Fibroblast of lung (primary cell): ENCODE measurements at regions not wholly inside any gene's neighbourhood (a gene's known extent, or its start where the extent isn't known, plus 50 kb on each side); places are given as distances from the start of the nearest gene placed in this dataset.

Experiments used
- CTCF ChIP-seq, 2 donors: IDR thresholded peaks in 1 of 2; conservative IDR thresholded peaks in 1 of 2; 1 replicate in 1 of 2; 2 replicates in 1 of 2; pipeline ENCODE4 v1.5.1; 2011 to 2012; ENCODE audit warnings: low read length in 2 of 2, control low read depth in 1 of 2, inconsistent platforms in 1 of 2, low read depth in 1 of 2, mild to moderate bottlenecking in 1 of 2
- EZH2 ChIP-seq: IDR thresholded peaks from 2 replicates; pipeline ENCODE4 v1.5.1; 2012; ENCODE audit warnings: low read length, control low read depth, mild to moderate bottlenecking; ENCODE audit errors: missing control alignments

DNA sequence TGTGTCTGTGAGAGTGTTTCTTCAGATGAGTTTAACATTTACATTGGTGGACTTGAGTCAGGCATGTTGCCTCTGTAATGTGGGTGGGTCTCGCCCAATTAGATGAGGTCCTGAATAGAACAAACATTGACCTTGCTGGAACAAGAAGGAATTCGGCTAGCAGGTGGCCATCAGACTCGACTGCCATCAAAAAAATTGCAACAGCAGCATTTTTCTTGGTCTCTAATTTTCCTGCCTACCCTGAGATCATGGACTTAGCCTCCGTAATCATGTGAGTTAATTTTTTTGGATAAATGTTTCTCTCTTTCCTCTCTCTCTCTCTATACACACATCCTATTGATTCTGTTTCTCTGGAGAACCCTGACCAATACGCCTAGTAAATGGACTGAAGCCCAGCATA is 83.8 kb upstream of the ST6GAL2 start:
- no peak for TF ChIP-seq CTCF (conservative IDR thresholded peaks at IDR 0.05 in 1 of 2, IDR thresholded peaks at IDR 0.05 in 1 of 2; ENCODE audit: low read depth in 1 of 2, low read length in 2 of 2)
- no peak for TF ChIP-seq EZH2
